Ovary (tissue), 3 donors: ENCODE measurements at regions not wholly inside any gene's neighbourhood (a gene's known extent, or its start where the extent isn't known, plus 50 kb on each side); places are given as distances from the start of the nearest gene placed in this dataset.

ENCODE experiments used
- CTCF ChIP-seq, 3 donors: fragments of 450-650 bp in 2 of 3; fragments of 200-600 bp in 1 of 3; IDR thresholded peaks; one replicate each; pipeline versions ENCODE4 v1.5.1 to v1.8.0; 2016 to 2022; ENCODE audit warnings: antibody characterized with exemption in 3 of 3, mild to moderate bottlenecking in 1 of 3
- POLR2A ChIP-seq: fragments of 450-650 bp; IDR thresholded peaks from one replicate; pipeline ENCODE4 v1.6.1; 2017; ENCODE audit warnings: antibody characterized with exemption, mild to moderate bottlenecking, moderate library complexity
- donor health status: DM: no; HTN: no; CAD: no.

- TF ChIP-seq CTCF (IDR thresholded peaks at IDR 0.05) (no peak), POLR2A (no peak)
Observed at GRCh38 chr11:15374418-15374817, 259.7 kb downstream of the INSC start.
